ENCODE measurements at regions not wholly inside any gene's neighbourhood (a gene's known extent, or its start where the extent isn't known, plus 50 kb on each side); places are given as distances from the start of the nearest gene placed in this dataset.

GRCh38 chr2:128534688-128535392 is 216.2 kb upstream of the HS6ST1 start:
- TF ChIP-seq, protein P1, sequence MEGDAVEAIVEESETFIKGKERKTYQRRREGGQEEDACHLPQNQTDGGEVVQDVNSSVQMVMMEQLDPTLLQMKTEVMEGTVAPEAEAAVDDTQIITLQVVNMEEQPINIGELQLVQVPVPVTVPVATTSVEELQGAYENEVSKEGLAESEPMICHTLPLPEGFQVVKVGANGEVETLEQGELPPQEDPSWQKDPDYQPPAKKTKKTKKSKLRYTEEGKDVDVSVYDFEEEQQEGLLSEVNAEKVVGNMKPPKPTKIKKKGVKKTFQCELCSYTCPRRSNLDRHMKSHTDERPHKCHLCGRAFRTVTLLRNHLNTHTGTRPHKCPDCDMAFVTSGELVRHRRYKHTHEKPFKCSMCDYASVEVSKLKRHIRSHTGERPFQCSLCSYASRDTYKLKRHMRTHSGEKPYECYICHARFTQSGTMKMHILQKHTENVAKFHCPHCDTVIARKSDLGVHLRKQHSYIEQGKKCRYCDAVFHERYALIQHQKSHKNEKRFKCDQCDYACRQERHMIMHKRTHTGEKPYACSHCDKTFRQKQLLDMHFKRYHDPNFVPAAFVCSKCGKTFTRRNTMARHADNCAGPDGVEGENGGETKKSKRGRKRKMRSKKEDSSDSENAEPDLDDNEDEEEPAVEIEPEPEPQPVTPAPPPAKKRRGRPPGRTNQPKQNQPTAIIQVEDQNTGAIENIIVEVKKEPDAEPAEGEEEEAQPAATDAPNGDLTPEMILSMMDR (IDR thresholded peaks at IDR 0.05; ENCODE audit: low read length), result no peak
- TF ChIP-seq EZH2phosphoT487 (IDR thresholded peaks at IDR 0.05; ENCODE audit: low read length), result no peak
- TF ChIP-seq EZH2 (optimal IDR thresholded peaks at IDR 0.05; ENCODE audit: low read depth, low read length), result no peak
